ENCODE measurements at regions not wholly inside any gene's neighbourhood (a gene's known extent, or its start where the extent isn't known, plus 50 kb on each side); places are given as distances from the start of the nearest gene placed in this dataset.

GRCh38 chr18:40348196-40348595 lies 1606.8 kb upstream of the PIK3C3 start:
- no peak for TF ChIP-seq CTCF (conservative IDR thresholded peaks at IDR 0.05; ENCODE audit: low read depth in 2 of 2)
- TF ChIP-seq ZNF331 (CRISPR knock-in tag; IDR thresholded peaks at IDR 0.05; ENCODE audit: low read depth): no peak
- TF ChIP-seq, protein P1, sequence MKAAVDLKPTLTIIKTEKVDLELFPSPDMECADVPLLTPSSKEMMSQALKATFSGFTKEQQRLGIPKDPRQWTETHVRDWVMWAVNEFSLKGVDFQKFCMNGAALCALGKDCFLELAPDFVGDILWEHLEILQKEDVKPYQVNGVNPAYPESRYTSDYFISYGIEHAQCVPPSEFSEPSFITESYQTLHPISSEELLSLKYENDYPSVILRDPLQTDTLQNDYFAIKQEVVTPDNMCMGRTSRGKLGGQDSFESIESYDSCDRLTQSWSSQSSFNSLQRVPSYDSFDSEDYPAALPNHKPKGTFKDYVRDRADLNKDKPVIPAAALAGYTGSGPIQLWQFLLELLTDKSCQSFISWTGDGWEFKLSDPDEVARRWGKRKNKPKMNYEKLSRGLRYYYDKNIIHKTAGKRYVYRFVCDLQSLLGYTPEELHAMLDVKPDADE (IDR thresholded peaks at IDR 0.05): no peak
- no peak for TF ChIP-seq CREB1 (CRISPR knock-in tag; IDR thresholded peaks at IDR 0.05; ENCODE audit: low read depth)
- no peak for TF ChIP-seq EZH2 (IDR thresholded peaks at IDR 0.05; ENCODE audit: low read depth, unreplicated experiment)

All from GM23338 (cell line).